NCI-H1417 (cell line): ENCODE measurements at regions not wholly inside any gene's neighbourhood (a gene's known extent, or its start where the extent isn't known, plus 50 kb on each side); places are given as distances from the start of the nearest gene placed in this dataset.
"Not testable (repeated sequence)": the region's sequence is repeated elsewhere in the genome, so short reads cannot be mapped to it uniquely, and the experiment has no call there.

ENCODE experiments used
- DNase-seq, 3 experiments: peaks; one replicate each; lab custom pipeline; 2025; lab: John Stamatoyannopoulos, UW

GRCh38 chr6:16947375-16948015, 154.4 kb upstream of the STMND1 start:
- peak in 2 of 3 experiments; percentile 31 to 91 for DNase-seq

GRCh38 chr6:16944596-16944995, 157.3 kb upstream of the STMND1 start:
- DNase-seq = no peak

- DNase-seq = no peak
Measured at GRCh38 chr6:16939839-16940238, 162.0 kb upstream of the STMND1 start.

- no peak for DNase-seq
Measured at GRCh38 chr6:16939351-16939750, 162.5 kb upstream of the STMND1 start.

- no peak for DNase-seq
Measured at GRCh38 chr6:16936893-16937292, 165.0 kb upstream of the STMND1 start.

- DNase-seq = no peak
Measured at GRCh38 chr6:16933961-16934360, 167.9 kb upstream of the STMND1 start.

GRCh38 chr6:16933532-16933931, 168.3 kb upstream of the STMND1 start:
- DNase-seq = no peak

GRCh38 chr6:16932920-16933319, 168.9 kb upstream of the STMND1 start:
- DNase-seq = no peak

- DNase-seq = not testable (repeated sequence)
Measured at GRCh38 chr6:16931079-16931478, 169.8 kb upstream of the ATXN1 start.

- DNase-seq = no peak
Measured at GRCh38 chr6:16930432-16930831, 169.2 kb upstream of the ATXN1 start.

GRCh38 chr6:16929809-16930208, 168.5 kb upstream of the ATXN1 start:
- no peak for DNase-seq

GRCh38 chr6:16928387-16928786, 167.1 kb upstream of the ATXN1 start:
- DNase-seq = no peak

- DNase-seq = no peak
Measured at GRCh38 chr6:16927205-16927604, 165.9 kb upstream of the ATXN1 start.

- DNase-seq = no peak
Measured at GRCh38 chr6:16925461-16925860, 164.2 kb upstream of the ATXN1 start.

GRCh38 chr6:16922282-16922681, 161.0 kb upstream of the ATXN1 start:
- DNase-seq = no peak

- DNase-seq = peak in 2 of 3 experiments; percentile 5 to 26
Measured at GRCh38 chr6:16921399-16922110, 160.3 kb upstream of the ATXN1 start.

- DNase-seq = no peak
Measured at GRCh38 chr6:16918586-16918985, 157.3 kb upstream of the ATXN1 start.

- no peak for DNase-seq
Measured at GRCh38 chr6:16914184-16914583, 152.9 kb upstream of the ATXN1 start.

GRCh38 chr6:16912756-16913155, 151.5 kb upstream of the ATXN1 start:
- DNase-seq = no peak

- DNase-seq = no peak
Measured at GRCh38 chr6:16911088-16911487, 149.8 kb upstream of the ATXN1 start.

- no peak for DNase-seq
Measured at GRCh38 chr6:16909658-16910360, 148.5 kb upstream of the ATXN1 start.

- DNase-seq = no peak
Measured at GRCh38 chr6:16907991-16908390, 146.7 kb upstream of the ATXN1 start.

- DNase-seq = no peak
Measured at GRCh38 chr6:16904957-16905356, 143.7 kb upstream of the ATXN1 start.
